Neuron (in vitro differentiated cells): ENCODE measurements at regions not wholly inside any gene's neighbourhood (a gene's known extent, or its start where the extent isn't known, plus 50 kb on each side); places are given as distances from the start of the nearest gene placed in this dataset.

ENCODE experiments used
- H2AFZ ChIP-seq: one replicate; pipeline ENCODE4 v1.6.1; 2013; ENCODE audit warnings: low read depth, mild to moderate bottlenecking, inconsistent platforms, low read length, moderate library complexity
- H3K27me3 ChIP-seq: one replicate; pipeline ENCODE4 v1.6.1; 2013; ENCODE audit warnings: low read length; ENCODE audit not compliant: insufficient read depth
- H3K36me3 ChIP-seq: one replicate; pipeline ENCODE4 v1.6.1; 2013; ENCODE audit warnings: low read length; ENCODE audit not compliant: insufficient read depth
- H3K4me1 ChIP-seq: one replicate; pipeline ENCODE4 v1.6.1; 2013; ENCODE audit warnings: low read length; ENCODE audit not compliant: insufficient read depth
- H3K4me3 ChIP-seq: 2 replicates; pipeline ENCODE4 v1.5.1; 2013; ENCODE audit warnings: mild to moderate bottlenecking, low read length, moderate library complexity
- H3K9me3 ChIP-seq: one replicate; pipeline ENCODE4 v1.6.1; 2013; ENCODE audit warnings: low read length

- H3K4me3 ChIP-seq = no peak overlapping the region
- H3K4me1 ChIP-seq = peaks cover 19% of the 10 kb centered on the region
- no peak overlapping the region for H2AFZ ChIP-seq
- H3K9me3 ChIP-seq = peaks cover 2% of the 10 kb centered on the region
- no peaks in the 10 kb centered on the region for H3K27me3 ChIP-seq
- no peaks in the 10 kb centered on the region for H3K36me3 ChIP-seq
Observed at GRCh38 chr5:3796736-3797135, 201.1 kb downstream of the IRX1 start.

GRCh38 chr5:3801967-3802366, 206.3 kb downstream of the IRX1 start:
- Histone ChIP-seq H3K27me3 (no peaks in the 10 kb centered on the region), H3K36me3 (no peaks in the 10 kb centered on the region), H3K4me3 (no peak overlapping the region), H3K9me3 (peaks cover 2% of the 10 kb centered on the region), H2AFZ (no peak overlapping the region), H3K4me1 (no peaks in the 10 kb centered on the region)

- Histone ChIP-seq H3K4me3 (no peak overlapping the region), H2AFZ (no peak overlapping the region), H3K27me3 (no peaks in the 10 kb centered on the region), H3K9me3 (peaks cover 4% of the 10 kb centered on the region), H3K36me3 (no peaks in the 10 kb centered on the region), H3K4me1 (no peaks in the 10 kb centered on the region)
Observed at GRCh38 chr5:3809455-3809854, 213.8 kb downstream of the IRX1 start.

- Histone ChIP-seq H3K4me3 (no peak overlapping the region), H2AFZ (no peak overlapping the region), H3K36me3 (no peaks in the 10 kb centered on the region), H3K9me3 (peaks cover 4% of the 10 kb centered on the region), H3K4me1 (no peaks in the 10 kb centered on the region), H3K27me3 (no peaks in the 10 kb centered on the region)
Observed at GRCh38 chr5:3811116-3811515, 215.5 kb downstream of the IRX1 start.

- Histone ChIP-seq H3K9me3 (no peaks in the 10 kb centered on the region), H3K36me3 (no peaks in the 10 kb centered on the region), H3K27me3 (no peaks in the 10 kb centered on the region), H3K4me1 (no peaks in the 10 kb centered on the region), H2AFZ (no peak overlapping the region), H3K4me3 (no peak overlapping the region)
Observed at GRCh38 chr5:3818624-3819023, 223.0 kb downstream of the IRX1 start.

GRCh38 chr5:3825531-3826451, 230.2 kb downstream of the IRX1 start:
- Histone ChIP-seq H3K36me3 (no peaks in the 10 kb centered on the region), H3K9me3 (no peaks in the 10 kb centered on the region)

GRCh38 chr5:3827624-3828023, 232.0 kb downstream of the IRX1 start:
- H3K4me3 ChIP-seq = no peak overlapping the region
- no peaks in the 10 kb centered on the region for H3K9me3 ChIP-seq
- H3K36me3 ChIP-seq = no peaks in the 10 kb centered on the region
- H3K4me1 ChIP-seq = peaks cover 9% of the 10 kb centered on the region
- H3K27me3 ChIP-seq = no peaks in the 10 kb centered on the region
- H2AFZ ChIP-seq = no peak overlapping the region

More at GRCh38 chr5:3825531-3826451, 230.2 kb downstream of the IRX1 start:
- Histone ChIP-seq H3K4me3 (no peak overlapping the region), H2AFZ (no peak overlapping the region), H3K4me1 (peaks cover 9% of the 10 kb centered on the region), H3K27me3 (no peaks in the 10 kb centered on the region)

GRCh38 chr5:3828761-3829160, 233.1 kb downstream of the IRX1 start:
- Histone ChIP-seq H3K9me3 (no peaks in the 10 kb centered on the region), H3K4me1 (peaks cover 9% of the 10 kb centered on the region), H3K4me3 (no peak overlapping the region), H2AFZ (no peak overlapping the region), H3K27me3 (no peaks in the 10 kb centered on the region), H3K36me3 (no peaks in the 10 kb centered on the region)

GRCh38 chr5:3833566-3833965, 237.9 kb downstream of the IRX1 start:
- Histone ChIP-seq H3K4me3 (no peak overlapping the region), H3K4me1 (no peaks in the 10 kb centered on the region), H3K9me3 (no peaks in the 10 kb centered on the region), H2AFZ (no peak overlapping the region), H3K36me3 (no peaks in the 10 kb centered on the region), H3K27me3 (no peaks in the 10 kb centered on the region)

GRCh38 chr5:3835811-3836210, 240.2 kb downstream of the IRX1 start:
- H3K27me3 ChIP-seq = no peaks in the 10 kb centered on the region
- no peaks in the 10 kb centered on the region for H3K36me3 ChIP-seq
- H2AFZ ChIP-seq = no peak overlapping the region
- H3K9me3 ChIP-seq = no peaks in the 10 kb centered on the region
- H3K4me1 ChIP-seq = no peaks in the 10 kb centered on the region
- H3K4me3 ChIP-seq = no peak overlapping the region

- H3K9me3 ChIP-seq = no peaks in the 10 kb centered on the region
- no peak overlapping the region for H3K4me3 ChIP-seq
- H3K36me3 ChIP-seq = no peaks in the 10 kb centered on the region
- no peak overlapping the region for H2AFZ ChIP-seq
- no peaks in the 10 kb centered on the region for H3K27me3 ChIP-seq
- no peaks in the 10 kb centered on the region for H3K4me1 ChIP-seq
Observed at GRCh38 chr5:3836528-3836927, 240.9 kb downstream of the IRX1 start.

GRCh38 chr5:3837506-3837905, 241.9 kb downstream of the IRX1 start:
- Histone ChIP-seq H3K4me3 (no peak overlapping the region), H3K36me3 (no peaks in the 10 kb centered on the region), H3K27me3 (no peaks in the 10 kb centered on the region), H3K9me3 (no peaks in the 10 kb centered on the region), H2AFZ (no peak overlapping the region), H3K4me1 (no peaks in the 10 kb centered on the region)

- no peaks in the 10 kb centered on the region for H3K4me1 ChIP-seq
- no peaks in the 10 kb centered on the region for H3K9me3 ChIP-seq
- H3K27me3 ChIP-seq = no peaks in the 10 kb centered on the region
- no peak overlapping the region for H3K4me3 ChIP-seq
- H2AFZ ChIP-seq = no peak overlapping the region
- H3K36me3 ChIP-seq = no peaks in the 10 kb centered on the region
Observed at GRCh38 chr5:3839151-3839550, 243.5 kb downstream of the IRX1 start.

GRCh38 chr5:3842591-3842990, 247.0 kb downstream of the IRX1 start:
- H3K4me1 ChIP-seq = no peaks in the 10 kb centered on the region
- no peak overlapping the region for H2AFZ ChIP-seq

More at GRCh38 chr5:3842591-3842990, 247.0 kb downstream of the IRX1 start:
- H3K4me3 ChIP-seq = no peak overlapping the region
- H3K36me3 ChIP-seq = no peaks in the 10 kb centered on the region
- H3K27me3 ChIP-seq = no peaks in the 10 kb centered on the region
- no peaks in the 10 kb centered on the region for H3K9me3 ChIP-seq
